GM18909 (cell line): ENCODE measurements at regions not wholly inside any gene's neighbourhood (a gene's known extent, or its start where the extent isn't known, plus 50 kb on each side); places are given as distances from the start of the nearest gene placed in this dataset.

ENCODE experiments used
- ATAC-seq: cut with Tn5 transposase; IDR thresholded peaks from one replicate; pipeline ENCODE4 v1.9.1; 2021; ENCODE audit warnings: mild to moderate bottlenecking; ENCODE audit not compliant: unreplicated experiment, poor library complexity

- ATAC-seq = no peak
These were observed 61.9 kb downstream of the EXOSC2 start for GRCh38 chr9:130755377-130756007.

GRCh38 chr9:130756037-130756436, 62.5 kb downstream of the EXOSC2 start:
- ATAC-seq = no peak

- ATAC-seq = no peak
These were observed 63.0 kb downstream of the EXOSC2 start for GRCh38 chr9:130756455-130757152.

- no peak for ATAC-seq
These were observed 66.2 kb downstream of the EXOSC2 start for GRCh38 chr9:130759738-130760137.

GRCh38 chr9:130763331-130764171, 70.0 kb downstream of the EXOSC2 start:
- no peak for ATAC-seq

GRCh38 chr9:130765137-130766020, 69.7 kb upstream of the ABL1 start:
- ATAC-seq = peak; percentile 67

- ATAC-seq = no peak
These were observed 68.8 kb upstream of the ABL1 start for GRCh38 chr9:130766021-130766926.

- ATAC-seq = no peak
These were observed 68.1 kb upstream of the ABL1 start for GRCh38 chr9:130766927-130767307.

- ATAC-seq = no peak
These were observed 66.8 kb upstream of the ABL1 start for GRCh38 chr9:130768265-130768664.

- no peak for ATAC-seq
These were observed 66.1 kb upstream of the ABL1 start for GRCh38 chr9:130768891-130769403.

GRCh38 chr9:130770093-130770492, 65.0 kb upstream of the ABL1 start:
- ATAC-seq = no peak

- no peak for ATAC-seq
These were observed 64.2 kb upstream of the ABL1 start for GRCh38 chr9:130770679-130771442.

- ATAC-seq = no peak
These were observed 62.9 kb upstream of the ABL1 start for GRCh38 chr9:130772185-130772584.

- ATAC-seq = no peak
These were observed 60.9 kb upstream of the ABL1 start for GRCh38 chr9:130774183-130774582.

- no peak for ATAC-seq
These were observed 59.6 kb upstream of the ABL1 start for GRCh38 chr9:130775336-130775991.

- ATAC-seq = no peak
These were observed 55.8 kb upstream of the ABL1 start for GRCh38 chr9:130779153-130779855.

- no peak for ATAC-seq
These were observed 54.6 kb upstream of the ABL1 start for GRCh38 chr9:130780415-130780814.
